K562 (cell line): ENCODE measurements at regions not wholly inside any gene's neighbourhood (a gene's known extent, or its start where the extent isn't known, plus 50 kb on each side); places are given as distances from the start of the nearest gene placed in this dataset.

Experiments
- ATAC-seq: fragments of 200-7000 bp; cut with Tn5 transposase; 3 replicates; pipeline ENCODE4 v1.9.1; 2020; ENCODE audit warnings: moderate library complexity
- BruUV-seq: library from RNA; stranded (reverse); fragments of 400-500 nt; replicated peaks from 2 replicates; lab custom pipeline; 2021; lab: Mats Ljungman, UMichigan
- CTCF ChIA-PET: fragments of 300-600 bp; formaldehyde crosslinking; extraction: SDS; loops from one replicate; lab custom pipeline; 2021; ENCODE audit warnings: low intra/inter-chr PET ratio; lab: Yijun Ruan, JAX
- POLR2A ChIA-PET: fragments of 300-600, 350-650 bp; sonication (Branson Sonifier 250); formaldehyde crosslinking; extraction: SDS; loops from one replicate; lab custom pipeline; 2021; ENCODE audit warnings: antibody characterized with exemption, inconsistent platforms; lab: Yijun Ruan, JAX
- DNase-seq, 4 experiments: peaks; one replicate each; pipeline versions ENCODE4 v3.0.0 to v3.0.0-alpha.2; 2011 to 2018; ENCODE audit warnings: low spot score in 3 of 4, mixed read lengths in 3 of 4; ENCODE audit errors: extremely low read depth in 1 of 4
- FAIRE-seq: peaks from 2 replicates; lab custom pipeline; 2011; peaks lifted over from hg19 to GRCh38; lab: Jason Lieb, UNC
- H2AFZ ChIP-seq: 2 replicates; pipeline ENCODE4 v1.6.0; 2011; ENCODE audit warnings: low read depth, low read length, control low read depth, inconsistent platforms
- H3K27ac ChIP-seq: fragments of 200-600 bp; 3 replicates; pipeline ENCODE4 v1.8.0; 2011; ENCODE audit warnings: low read depth, mild to moderate bottlenecking, control low read depth, inconsistent platforms, low read length, moderate library complexity, mixed read lengths; ENCODE audit errors: extremely low read depth
- H3K27me3 ChIP-seq, 2 experiments: fragments of 300-600 bp in 1 of 2; 2 replicates in 1 of 2; 3 replicates in 1 of 2; pipeline versions ENCODE4 v1.6.0 to v1.8.0; 2011; ENCODE audit warnings: inconsistent platforms in 2 of 2, low read length in 2 of 2, mild to moderate bottlenecking in 1 of 2, mixed read lengths in 1 of 2, moderate library complexity in 1 of 2; ENCODE audit not compliant: control insufficient read depth in 2 of 2, insufficient read depth in 2 of 2
- H3K36me3 ChIP-seq: fragments of 300-600 bp; 3 replicates; pipeline ENCODE4 v1.8.0; 2011; ENCODE audit warnings: mild to moderate bottlenecking, low read length, inconsistent platforms; ENCODE audit not compliant: control insufficient read depth, insufficient read depth
- H3K4me1 ChIP-seq, 2 experiments: fragments of 200-600 bp in 1 of 2; replicated peaks in 1 of 2; 2 replicates in 1 of 2; 3 replicates in 1 of 2; pipeline versions ENCODE4 v1.5.1 to v1.8.0; 2011; ENCODE audit warnings: inconsistent platforms in 2 of 2, low read length in 2 of 2, mild to moderate bottlenecking in 1 of 2, mixed read lengths in 1 of 2, moderate library complexity in 1 of 2; ENCODE audit not compliant: control insufficient read depth in 2 of 2, insufficient read depth in 2 of 2
- H3K4me2 ChIP-seq: 2 replicates; pipeline ENCODE4 v1.6.1; 2011; ENCODE audit warnings: low read length, control low read depth, inconsistent platforms, mixed read lengths; ENCODE audit not compliant: insufficient read depth
- H3K4me3 ChIP-seq: fragments of 200-600 bp; sonication (generic), shearing (Covaris generic); 2 replicates; pipeline ENCODE4 v1.5.1; 2016; ENCODE audit warnings: control low read depth, inconsistent platforms
- H3K79me2 ChIP-seq: fragments of 200-600 bp; 3 replicates; pipeline ENCODE4 v1.8.0; 2011; ENCODE audit warnings: low read length, inconsistent platforms; ENCODE audit not compliant: control insufficient read depth, insufficient read depth
- H3K9ac ChIP-seq, 2 experiments: 2 replicates each; pipeline versions ENCODE4 v1.6.0 to v1.6.1; 2011; ENCODE audit warnings: low read depth in 2 of 2, low read length in 2 of 2, control low read depth in 1 of 2, inconsistent platforms in 1 of 2, mild to moderate bottlenecking in 1 of 2, mixed read lengths in 1 of 2; ENCODE audit not compliant: insufficient read depth in 1 of 2
- H3K9me1 ChIP-seq: one replicate; pipeline ENCODE4 v1.6.0; 2011; ENCODE audit warnings: inconsistent platforms, mild to moderate bottlenecking, low read length, moderate library complexity; ENCODE audit not compliant: control insufficient read depth, insufficient read depth
- H3K9me3 ChIP-seq: replicated peaks from 2 replicates; pipeline ENCODE4 v1.5.1; 2011; ENCODE audit warnings: low read depth, low read length, inconsistent platforms; ENCODE audit not compliant: control insufficient read depth, insufficient read depth
- H4K20me1 ChIP-seq: replicated peaks from 2 replicates; pipeline ENCODE4 v1.6.1; 2011; ENCODE audit warnings: low read length, inconsistent platforms, mixed read lengths; ENCODE audit not compliant: control insufficient read depth, insufficient read depth
- CHD4 ChIP-seq: fragments of 200-600 bp; sonication (generic); IDR thresholded peaks from 3 replicates; pipeline ENCODE4 v1.6.1; 2012; ENCODE audit warnings: low read depth, mild to moderate bottlenecking, mixed read lengths, low read length, inconsistent platforms; ENCODE audit not compliant: insufficient read depth, insufficient replicate concordance, poor library complexity, severe bottlenecking
- CTBP1 ChIP-seq: fragments of 450-650 bp; IDR thresholded peaks from 2 replicates; pipeline ENCODE4 v1.6.1; 2016; ENCODE audit warnings: borderline replicate concordance
- ETV6 ChIP-seq, 3 experiments: fragments of 150-350 bp in 1 of 3; sonication (generic) in 1 of 3; formaldehyde crosslinking in 1 of 3; IDR thresholded peaks; 2 replicates each; pipeline versions ENCODE4 v1.6.1 to v1.8.0; 2014 to 2022; ENCODE audit warnings: borderline replicate concordance in 2 of 3, low read depth in 2 of 3, antibody characterized with exemption in 1 of 3, low read length in 1 of 3, mild to moderate bottlenecking in 1 of 3, missing genetic modification reagents in 1 of 3
- EZH2 ChIP-seq: IDR thresholded peaks from 2 replicates; pipeline ENCODE4 v1.6.1; 2012; ENCODE audit warnings: low read depth, mild to moderate bottlenecking, inconsistent platforms, low read length, borderline replicate concordance
- FOS ChIP-seq: IDR thresholded peaks from 3 replicates; pipeline ENCODE4 v1.6.1; 2011; ENCODE audit not compliant: insufficient read length; ENCODE audit errors: extremely low read depth
- MAFK ChIP-seq: IDR thresholded peaks from 2 replicates; pipeline ENCODE4 v1.6.1; 2011; ENCODE audit warnings: low read length, improper control_type of control experiment
- NFYB ChIP-seq: IDR thresholded peaks from 2 replicates; pipeline ENCODE4 v1.6.1; 2011; ENCODE audit warnings: mild to moderate bottlenecking, moderate library complexity; ENCODE audit not compliant: insufficient read length; ENCODE audit errors: extremely low read depth
- POLR2G ChIP-seq: fragments of 200-400 bp; formaldehyde crosslinking; IDR thresholded peaks from 2 replicates; pipeline ENCODE4 v1.6.1; 2017; ENCODE audit warnings: low read depth, mild to moderate bottlenecking, antibody characterized with exemption, low read length, moderate library complexity
- SLC30A9 ChIP-seq: fragments of 250-450 bp; sonication (Bioruptor Pico); IDR thresholded peaks from 2 replicates; pipeline ENCODE4 v1.8.0; 2022; ENCODE audit warnings: mild to moderate bottlenecking, moderate library complexity
- TBL1XR1 ChIP-seq, 2 experiments: IDR thresholded peaks; 2 replicates each; pipeline ENCODE4 v1.6.1; 2012; ENCODE audit warnings: improper control_type of control experiment in 2 of 2, low read length in 2 of 2, mild to moderate bottlenecking in 1 of 2
- ZBTB1 ChIP-seq: sonication (generic); formaldehyde crosslinking; IDR thresholded peaks from 2 replicates; pipeline ENCODE4 v1.8.1; 2023; ENCODE audit warnings: missing genetic modification reagents, low read depth, mild to moderate bottlenecking, borderline replicate concordance
- ZKSCAN1 ChIP-seq: fragments of 150-350 bp; IDR thresholded peaks from 2 replicates; pipeline ENCODE4 v1.6.1; 2016; ENCODE audit warnings: low read depth, low read length
- ZNF212 ChIP-seq: fragments of 450-650 bp; formaldehyde crosslinking; IDR thresholded peaks from 2 replicates; pipeline ENCODE4 v1.4.0; 2020; ENCODE audit warnings: mild to moderate bottlenecking
- ZNF717 ChIP-seq: fragments of 250-450 bp; sonication (Bioruptor Pico); IDR thresholded peaks from 2 replicates; pipeline ENCODE4 v1.5.0; 2021
- WGBS: fragments of 100-300 bp; shearing (Covaris generic); methylation state at CpG from one replicate; pipeline ENCODE4 v1.1.6; 2016; ENCODE audit warnings: low coverage, mixed read lengths; ENCODE audit not compliant: insufficient coverage; ENCODE audit errors: missing lambda C conversion rate; 5-methylcytosine and 5-hydroxymethylcytosine counted together
- in situ Hi-C: fragments of 300-500 bp; cut with MboI; formaldehyde crosslinking; loops from 4 replicates; pipeline ENCODE4 v1.15.0; 2018; ENCODE audit warnings: inconsistent platforms, mixed read lengths
- intact Hi-C: fragments of 100-400 bp; cut with micrococcal nuclease; formaldehyde crosslinking; loops from 2 replicates; pipeline ENCODE4 v1.14.2; 2022
- TF ChIP-seq, protein P1 (sequence below): sonication (generic); formaldehyde crosslinking; IDR thresholded peaks from 2 replicates; pipeline ENCODE4 v1.9.0; 2022; ENCODE audit warnings: mild to moderate bottlenecking, missing genetic modification reagents
- TF ChIP-seq, protein P2 (sequence below): IDR thresholded peaks from 2 replicates; pipeline ENCODE4 v1.6.1; 2014; ENCODE audit warnings: antibody characterized with exemption
- TF ChIP-seq, protein P3 (sequence below): fragments of 250-450 bp; sonication (Bioruptor Pico); IDR thresholded peaks from 2 replicates; pipeline ENCODE4 v1.8.0; 2022; ENCODE audit warnings: inconsistent platforms, mild to moderate bottlenecking, moderate library complexity, borderline replicate concordance
- TF ChIP-seq, protein P4 (sequence below): fragments of 250-450 bp; sonication (Bioruptor Pico); IDR thresholded peaks from 2 replicates; pipeline ENCODE4 v1.8.0; 2021; ENCODE audit warnings: borderline replicate concordance, mild to moderate bottlenecking, moderate library complexity; ENCODE audit not compliant: poor library complexity, severe bottlenecking

DNA sequence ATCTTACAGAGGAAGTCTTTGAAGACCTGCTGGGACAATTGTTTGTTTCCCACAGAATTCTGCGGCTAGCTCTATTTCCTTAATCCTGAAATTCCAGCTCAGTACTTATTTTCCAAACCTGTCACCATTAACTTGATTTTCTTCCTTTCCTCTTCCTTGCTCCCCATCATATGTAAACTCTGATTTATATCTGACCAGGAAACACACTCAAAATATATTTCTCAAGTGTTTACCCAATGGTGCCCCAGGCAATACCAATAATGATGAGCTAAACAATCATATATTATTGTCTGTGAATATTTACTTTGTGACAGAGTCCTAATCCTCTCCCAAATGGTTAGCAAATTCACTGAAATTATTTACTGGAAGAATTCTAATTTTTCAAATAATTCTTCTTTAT lies 597.3 kb downstream of the PKHD1 start:
- POLR2A ChIA-PET, result interaction anchor here (0.6 kb wide), 1 partner anchor 91 kb away, joined by 3 read pairs; no protein-coding TSS in a partner anchor

More for the DNA sequence above, 597.3 kb downstream of the PKHD1 start:
- H3K27me3 ChIP-seq, result no peaks in the 10 kb centered on the region
- CTCF ChIA-PET, result no interaction called here
- no peaks in the 10 kb centered on the region for H3K36me3 ChIP-seq
- H3K9me3 ChIP-seq, result no peaks in the 10 kb centered on the region
- no peaks in the 10 kb centered on the region for H3K9me1 ChIP-seq
- no peak overlapping the region for H2AFZ ChIP-seq
- FAIRE-seq (no peak), ATAC-seq (no peak), DNase-seq (no peak)
- BruUV-seq, result no TSS peak
- TF ChIP-seq ZKSCAN1 (no peak), ZNF717 (CRISPR knock-in tag) (no peak), ETV6 (IDR thresholded peaks at IDR 0.05; ENCODE audit: borderline replicate concordance in 1 of 2, low read depth in 2 of 2, low read length in 1 of 2) (no peak), ETV6 (CRISPR knock-in tag; IDR thresholded peaks at IDR 0.05; ENCODE audit: borderline replicate concordance) (no peak), POLR2G (no peak), SLC30A9 (CRISPR knock-in tag) (no peak), MAFK (no peak), CHD4 (no peak), NFYB (no peak), TBL1XR1 (IDR thresholded peaks at IDR 0.05; ENCODE audit: low read length in 2 of 2) (no peak), EZH2 (no peak), CTBP1 (no peak), ZNF212 (no peak), FOS (no peak), ZBTB1 (CRISPR knock-in tag) (no peak)
- TF ChIP-seq, protein P1, sequence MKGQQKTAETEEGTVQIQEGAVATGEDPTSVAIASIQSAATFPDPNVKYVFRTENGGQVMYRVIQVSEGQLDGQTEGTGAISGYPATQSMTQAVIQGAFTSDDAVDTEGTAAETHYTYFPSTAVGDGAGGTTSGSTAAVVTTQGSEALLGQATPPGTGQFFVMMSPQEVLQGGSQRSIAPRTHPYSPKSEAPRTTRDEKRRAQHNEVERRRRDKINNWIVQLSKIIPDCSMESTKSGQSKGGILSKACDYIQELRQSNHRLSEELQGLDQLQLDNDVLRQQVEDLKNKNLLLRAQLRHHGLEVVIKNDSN (CRISPR knock-in tag), result no peak
- TF ChIP-seq, protein P2, sequence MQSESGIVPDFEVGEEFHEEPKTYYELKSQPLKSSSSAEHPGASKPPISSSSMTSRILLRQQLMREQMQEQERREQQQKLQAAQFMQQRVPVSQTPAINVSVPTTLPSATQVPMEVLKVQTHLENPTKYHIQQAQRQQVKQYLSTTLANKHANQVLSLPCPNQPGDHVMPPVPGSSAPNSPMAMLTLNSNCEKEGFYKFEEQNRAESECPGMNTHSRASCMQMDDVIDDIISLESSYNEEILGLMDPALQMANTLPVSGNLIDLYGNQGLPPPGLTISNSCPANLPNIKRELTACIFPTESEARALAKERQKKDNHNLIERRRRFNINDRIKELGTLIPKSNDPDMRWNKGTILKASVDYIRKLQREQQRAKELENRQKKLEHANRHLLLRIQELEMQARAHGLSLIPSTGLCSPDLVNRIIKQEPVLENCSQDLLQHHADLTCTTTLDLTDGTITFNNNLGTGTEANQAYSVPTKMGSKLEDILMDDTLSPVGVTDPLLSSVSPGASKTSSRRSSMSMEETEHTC, result no peak
- TF ChIP-seq, protein P3, sequence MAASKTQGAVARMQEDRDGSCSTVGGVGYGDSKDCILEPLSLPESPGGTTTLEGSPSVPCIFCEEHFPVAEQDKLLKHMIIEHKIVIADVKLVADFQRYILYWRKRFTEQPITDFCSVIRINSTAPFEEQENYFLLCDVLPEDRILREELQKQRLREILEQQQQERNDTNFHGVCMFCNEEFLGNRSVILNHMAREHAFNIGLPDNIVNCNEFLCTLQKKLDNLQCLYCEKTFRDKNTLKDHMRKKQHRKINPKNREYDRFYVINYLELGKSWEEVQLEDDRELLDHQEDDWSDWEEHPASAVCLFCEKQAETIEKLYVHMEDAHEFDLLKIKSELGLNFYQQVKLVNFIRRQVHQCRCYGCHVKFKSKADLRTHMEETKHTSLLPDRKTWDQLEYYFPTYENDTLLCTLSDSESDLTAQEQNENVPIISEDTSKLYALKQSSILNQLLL (CRISPR knock-in tag), result no peak
- TF ChIP-seq, protein P4, sequence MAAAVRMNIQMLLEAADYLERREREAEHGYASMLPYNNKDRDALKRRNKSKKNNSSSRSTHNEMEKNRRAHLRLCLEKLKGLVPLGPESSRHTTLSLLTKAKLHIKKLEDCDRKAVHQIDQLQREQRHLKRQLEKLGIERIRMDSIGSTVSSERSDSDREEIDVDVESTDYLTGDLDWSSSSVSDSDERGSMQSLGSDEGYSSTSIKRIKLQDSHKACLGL (CRISPR knock-in tag), result no peak
- no peak overlapping the region for H3K4me3 ChIP-seq
- no peak overlapping the region for H3K9ac ChIP-seq
- intact Hi-C loops, result no loop called here
- no peaks in the 10 kb centered on the region for H4K20me1 ChIP-seq
- in situ Hi-C loops, result no loop called here
- H3K27ac ChIP-seq, result no peak overlapping the region
- H3K79me2 ChIP-seq, result no peaks in the 10 kb centered on the region
- WGBS, result 0% methylated on average over 1 of the region's 1 CpG
- H3K4me2 ChIP-seq, result no peak overlapping the region
- H3K4me1 ChIP-seq, result no peaks in the 10 kb centered on the region
